HEK293T (cell line): ENCODE measurements at regions not wholly inside any gene's neighbourhood (a gene's known extent, or its start where the extent isn't known, plus 50 kb on each side); places are given as distances from the start of the nearest gene placed in this dataset.

Source experiments
- CTCF ChIA-PET: fragments of 350-600 bp; formaldehyde crosslinking; extraction: SDS; loops from one replicate; lab custom pipeline; 2021; ENCODE audit warnings: antibody characterized with exemption, inconsistent platforms; lab: Yijun Ruan, JAX
- POLR2A ChIA-PET: fragments of 350-600 bp; formaldehyde crosslinking; extraction: SDS; loops from one replicate; lab custom pipeline; 2020; ENCODE audit warnings: antibody characterized with exemption, inconsistent platforms; lab: Yijun Ruan, JAX
- DNase-seq: peaks from one replicate; pipeline ENCODE4 v3.0.0; 2012; ENCODE audit warnings: mixed read lengths; ENCODE audit errors: extremely low spot score
- ARNT ChIP-seq: fragments of 450-650 bp; IDR thresholded peaks from 2 replicates; pipeline ENCODE4 v1.6.1; 2017; ENCODE audit warnings: mild to moderate bottlenecking
- BHLHE40 ChIP-seq: fragments of 450-650 bp; IDR thresholded peaks from 2 replicates; pipeline ENCODE4 v1.6.1; 2016; ENCODE audit warnings: mild to moderate bottlenecking, moderate library complexity, borderline replicate concordance
- CTBP1 ChIP-seq: fragments of 450-650 bp; IDR thresholded peaks from 2 replicates; pipeline ENCODE4 v1.6.1; 2016; ENCODE audit warnings: borderline replicate concordance
- ELF4 ChIP-seq: fragments of 450-650 bp; IDR thresholded peaks from 2 replicates; pipeline ENCODE4 v1.6.1; 2017; ENCODE audit warnings: antibody characterized with exemption
- FOXA1 ChIP-seq: fragments of 450-650 bp; IDR thresholded peaks from 2 replicates; pipeline ENCODE4 v1.6.1; 2016; ENCODE audit warnings: mild to moderate bottlenecking
- FOXK2 ChIP-seq: fragments of 450-650 bp; IDR thresholded peaks from 2 replicates; pipeline ENCODE4 v1.6.1; 2016; ENCODE audit warnings: mild to moderate bottlenecking
- FOXM1 ChIP-seq: fragments of 450-650 bp; IDR thresholded peaks from 2 replicates; pipeline ENCODE4 v1.6.1; 2017; ENCODE audit warnings: mild to moderate bottlenecking, borderline replicate concordance
- HDGF ChIP-seq: fragments of 450-650 bp; IDR thresholded peaks from 2 replicates; pipeline ENCODE4 v1.6.1; 2017; ENCODE audit warnings: antibody characterized with exemption, borderline replicate concordance
- L3MBTL2 ChIP-seq: fragments of 450-650 bp; conservative IDR thresholded peaks from 2 replicates; pipeline ENCODE4 v1.6.1; 2016; ENCODE audit warnings: mild to moderate bottlenecking
- LEF1 ChIP-seq: fragments of 450-650 bp; IDR thresholded peaks from 2 replicates; pipeline ENCODE4 v1.6.1; 2017; ENCODE audit warnings: mild to moderate bottlenecking, borderline replicate concordance
- NFRKB ChIP-seq: fragments of 450-650 bp; IDR thresholded peaks from 2 replicates; pipeline ENCODE4 v1.6.1; 2016; ENCODE audit warnings: mild to moderate bottlenecking, moderate library complexity
- PKNOX1 ChIP-seq: fragments of 450-650 bp; IDR thresholded peaks from 2 replicates; pipeline ENCODE4 v1.6.1; 2016
- SP1 ChIP-seq: fragments of 450-650 bp; IDR thresholded peaks from 2 replicates; pipeline ENCODE4 v1.6.1; 2017
- SUZ12 ChIP-seq: fragments of 450-650 bp; IDR thresholded peaks from 2 replicates; pipeline ENCODE4 v1.6.1; 2016; ENCODE audit warnings: mild to moderate bottlenecking
- TARDBP ChIP-seq: fragments of 450-650 bp; IDR thresholded peaks from 2 replicates; pipeline ENCODE4 v1.6.1; 2016
- ZNF384 ChIP-seq: fragments of 450-650 bp; IDR thresholded peaks from 2 replicates; pipeline ENCODE4 v1.6.1; 2016

GRCh38 chr7:25933921-25934320 lies 218.1 kb upstream of the NFE2L3 start:
- CTCF ChIA-PET, result no interaction called here
- TF ChIP-seq BHLHE40 (no peak), LEF1 (no peak), ARNT (no peak), L3MBTL2 (no peak), SUZ12 (no peak), PKNOX1 (no peak), CTBP1 (no peak), ELF4 (no peak), FOXM1 (no peak), NFRKB (no peak), FOXA1 (no peak), SP1 (no peak), FOXK2 (no peak), HDGF (no peak)
- DNase-seq, result no peak
- POLR2A ChIA-PET, result no interaction called here

DNA sequence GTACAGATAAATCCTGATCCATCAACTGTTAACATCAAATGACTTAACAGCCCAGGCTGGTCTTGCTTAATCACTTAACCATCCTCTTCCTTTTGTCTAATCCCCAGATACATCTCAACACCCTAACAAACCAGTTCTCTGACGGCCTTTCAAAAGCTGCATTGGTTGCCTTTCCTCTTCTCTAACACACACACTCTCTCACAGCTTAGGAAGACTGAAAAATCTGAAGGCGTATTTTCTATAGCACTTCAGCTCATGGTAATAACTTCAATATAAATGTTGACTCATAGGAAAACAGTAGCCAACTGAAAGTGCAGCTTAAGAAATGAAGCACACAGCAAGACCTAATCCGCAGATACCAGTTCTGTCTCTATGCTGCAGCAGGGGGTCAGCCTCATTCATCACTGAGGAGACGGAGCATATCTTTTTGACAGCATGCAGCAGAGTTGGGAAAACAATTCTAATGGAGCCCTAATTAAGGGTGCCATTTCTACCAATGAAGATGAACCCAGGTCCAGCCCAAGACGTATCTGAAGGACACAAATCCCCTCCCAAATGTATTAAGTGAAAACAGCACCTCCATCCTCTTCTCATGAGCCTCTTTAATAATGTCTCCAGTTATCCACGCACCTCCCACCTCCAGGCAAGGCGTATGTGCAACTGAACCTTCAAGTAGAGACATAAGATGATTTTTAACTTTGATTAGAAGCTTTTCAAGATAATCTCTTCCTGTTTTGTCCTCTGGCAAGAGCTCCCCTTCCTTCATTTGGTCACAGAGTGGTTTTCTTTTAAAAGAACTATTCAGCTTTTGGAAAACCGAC lies 211.7 kb upstream of the NFE2L3 start:
- peak; percentile 70 for TF ChIP-seq PKNOX1
- TF ChIP-seq ARNT, result no peak
- CTCF ChIA-PET, result interaction anchor here (0.6 to 1.5 kb wide), 4 partner anchors 45 to 420 kb away, joined by 3 to 5 read pairs (median 4); no protein-coding TSS in a partner anchor
- peak; percentile 41 for DNase-seq
- POLR2A ChIA-PET, result interaction anchor here (0.9 to 1.2 kb wide), 4 partner anchors 8 to 26 kb away, joined by 3 read pairs; no protein-coding TSS in a partner anchor

DNA sequence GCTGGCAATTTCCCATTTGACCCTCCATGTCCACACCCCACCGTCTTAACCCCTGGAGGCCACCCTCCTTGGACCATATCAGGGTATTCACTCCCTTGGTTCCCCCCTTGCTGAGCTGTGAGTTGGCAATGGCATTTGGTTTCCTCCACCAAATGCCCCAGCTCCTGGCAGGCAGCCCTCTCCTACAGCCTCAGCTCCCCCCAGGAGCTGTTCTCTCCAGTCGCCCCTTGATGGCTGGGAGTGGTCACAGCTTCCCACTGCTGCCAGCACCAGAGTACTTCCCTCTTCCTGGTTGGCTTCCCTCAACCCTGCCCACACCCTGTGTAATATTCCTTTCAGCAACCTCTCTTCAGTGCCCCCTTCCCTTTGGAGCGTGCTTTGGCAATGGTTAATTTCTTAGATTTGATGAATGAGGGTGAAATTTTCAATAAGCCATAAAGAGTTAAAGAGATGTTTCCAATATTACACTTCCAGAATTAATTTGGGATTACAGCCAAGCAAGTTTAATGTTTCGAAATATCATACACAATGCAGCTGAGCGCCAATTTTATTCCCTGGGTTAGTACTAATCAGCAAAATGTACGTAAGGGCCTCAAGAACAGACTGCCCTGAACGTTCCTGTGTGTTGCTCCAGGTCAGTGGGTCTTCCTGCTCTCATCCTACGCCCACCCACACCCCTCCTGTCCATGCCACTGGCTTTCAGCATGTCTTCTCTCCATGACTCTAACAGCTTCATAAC lies 207.1 kb upstream of the NFE2L3 start:
- TF ChIP-seq CTBP1 (no peak), FOXM1 (no peak), FOXA1 (no peak), LEF1 (no peak), FOXK2 (no peak), NFRKB (no peak), L3MBTL2 (no peak), SP1 (no peak), ARNT (no peak), BHLHE40 (no peak), ELF4 (no peak), PKNOX1 (no peak), ZNF384 (no peak)
- CTCF ChIA-PET, result no interaction called here
- POLR2A ChIA-PET, result no interaction called here
- no peak for DNase-seq

GRCh38 chr7:25945608-25946007 lies 206.4 kb upstream of the NFE2L3 start:
- ChIA-PET CTCF (no interaction called here), POLR2A (no interaction called here)
- no peak for DNase-seq
- TF ChIP-seq SP1 (no peak), L3MBTL2 (no peak), FOXM1 (no peak), ARNT (no peak), CTBP1 (no peak), PKNOX1 (no peak), LEF1 (no peak)

DNA sequence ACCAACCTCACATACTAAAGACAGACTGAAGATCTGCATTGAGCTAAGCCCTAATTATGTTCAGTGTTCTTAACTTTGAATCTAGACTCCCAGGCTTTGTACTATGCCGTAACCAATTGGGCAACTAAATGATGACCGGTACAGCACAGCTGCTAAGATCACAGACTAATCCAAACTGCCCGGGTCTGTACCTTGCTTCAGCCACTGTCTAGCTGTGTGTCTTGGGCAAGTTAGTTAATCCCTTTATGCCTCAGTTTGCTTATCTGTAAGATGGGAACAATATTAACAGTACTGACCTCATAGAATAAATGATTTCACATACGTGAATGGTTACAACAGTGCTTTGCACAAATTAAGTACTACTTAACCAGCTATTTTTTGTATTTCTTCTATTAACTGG lies 205.8 kb upstream of the NFE2L3 start:
- TF ChIP-seq FOXM1, result no peak
- no peak for TF ChIP-seq HDGF
- TF ChIP-seq ZNF384, result no peak
- no peak for TF ChIP-seq ELF4
- TF ChIP-seq TARDBP, result no peak
- TF ChIP-seq PKNOX1, result no peak
- no peak for TF ChIP-seq CTBP1
- TF ChIP-seq NFRKB, result no peak
- no peak for TF ChIP-seq ARNT
- no peak for TF ChIP-seq BHLHE40
- ChIA-PET POLR2A (no interaction called here), CTCF (no interaction called here)
- no peak for DNase-seq
